T1000 (cell line): ENCODE measurements at regions not wholly inside any gene's neighbourhood (a gene's known extent, or its start where the extent isn't known, plus 50 kb on each side); places are given as distances from the start of the nearest gene placed in this dataset.
"Not testable (repeated sequence)": the region's sequence is repeated elsewhere in the genome, so short reads cannot be mapped to it uniquely, and the experiment has no call there.

Experiments used
- DNase-seq: peaks from one replicate; lab custom pipeline; 2025; ENCODE audit warnings: mixed read lengths; lab: John Stamatoyannopoulos, UW

DNA sequence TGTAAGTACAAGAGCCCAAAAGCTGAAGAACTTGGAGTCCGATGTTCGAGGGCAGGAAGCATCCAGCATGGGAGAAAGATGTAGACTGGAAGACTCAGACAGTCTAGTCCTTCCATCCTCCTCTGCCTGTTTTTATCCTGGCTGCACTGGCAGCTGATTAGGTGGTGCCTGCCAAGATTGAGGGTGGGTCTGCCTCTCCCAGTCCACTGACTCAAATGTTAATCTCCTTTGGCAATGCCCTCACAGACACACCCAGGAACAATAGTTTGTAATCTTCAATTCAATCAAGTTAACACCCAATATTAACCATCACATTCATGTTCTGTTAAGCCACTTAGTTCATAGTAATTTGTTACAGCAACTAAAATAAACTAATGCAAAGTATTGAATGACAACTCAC lies 904.4 kb upstream of the HS3ST1 start:
- DNase-seq = not testable (repeated sequence)

DNA sequence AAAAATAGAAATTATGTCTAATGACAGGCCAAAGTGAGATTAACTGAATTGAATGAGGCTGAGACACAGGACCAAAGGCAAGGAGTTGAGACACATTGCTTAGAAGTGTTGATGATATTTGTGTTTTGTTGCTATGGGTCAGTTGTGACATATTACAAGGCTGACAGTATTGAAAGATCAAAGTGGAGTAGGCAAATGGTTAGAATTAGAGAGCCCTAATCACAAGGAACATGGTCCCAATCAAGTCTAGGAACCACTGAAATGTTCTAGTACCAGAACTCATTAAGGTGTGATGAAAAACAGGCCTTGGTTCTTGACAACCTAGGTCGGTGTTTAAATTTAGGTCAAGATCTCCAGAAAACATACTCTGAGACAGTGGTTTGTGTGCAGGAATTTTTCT lies 896.3 kb upstream of the HS3ST1 start:
- no peak for DNase-seq

DNA sequence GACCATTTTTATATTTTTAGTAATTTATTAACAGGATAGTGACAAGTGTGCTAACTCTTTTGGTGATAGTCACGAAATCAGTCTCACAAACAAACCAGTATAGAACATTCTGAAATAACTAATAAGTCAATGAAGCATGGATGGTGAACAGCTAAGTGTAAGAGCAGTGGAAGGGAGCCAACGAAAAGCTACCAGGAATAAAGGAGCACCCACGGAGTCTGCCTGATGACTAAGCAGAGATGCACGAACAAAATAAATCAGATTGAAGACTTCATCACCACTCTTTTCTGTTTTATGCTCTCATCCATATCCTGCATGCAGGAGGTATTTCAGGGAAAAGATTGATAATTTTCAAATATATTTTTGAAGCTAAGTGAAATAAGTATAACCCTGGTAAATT lies 891.1 kb upstream of the HS3ST1 start:
- no peak for DNase-seq

DNA sequence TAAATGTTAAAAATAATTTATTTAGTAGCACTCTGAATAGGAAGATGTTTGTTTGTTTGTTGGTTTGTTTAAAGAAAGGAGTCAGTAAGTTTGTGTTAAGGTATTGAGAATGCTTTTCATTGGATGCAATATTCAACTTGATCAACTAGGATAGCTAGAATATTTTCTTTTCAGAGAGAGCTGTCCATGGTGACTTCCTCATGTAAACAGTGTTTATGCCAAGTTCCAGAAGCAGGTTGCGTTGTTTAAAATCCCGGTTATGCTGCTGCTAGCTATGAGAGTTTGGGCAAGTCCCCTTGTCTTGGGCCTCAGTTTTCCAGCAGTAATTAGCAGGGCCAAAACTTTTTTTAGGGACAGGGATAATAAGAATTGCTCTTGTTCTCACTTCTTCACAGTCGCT lies 876.2 kb upstream of the HS3ST1 start:
- no peak for DNase-seq

DNA sequence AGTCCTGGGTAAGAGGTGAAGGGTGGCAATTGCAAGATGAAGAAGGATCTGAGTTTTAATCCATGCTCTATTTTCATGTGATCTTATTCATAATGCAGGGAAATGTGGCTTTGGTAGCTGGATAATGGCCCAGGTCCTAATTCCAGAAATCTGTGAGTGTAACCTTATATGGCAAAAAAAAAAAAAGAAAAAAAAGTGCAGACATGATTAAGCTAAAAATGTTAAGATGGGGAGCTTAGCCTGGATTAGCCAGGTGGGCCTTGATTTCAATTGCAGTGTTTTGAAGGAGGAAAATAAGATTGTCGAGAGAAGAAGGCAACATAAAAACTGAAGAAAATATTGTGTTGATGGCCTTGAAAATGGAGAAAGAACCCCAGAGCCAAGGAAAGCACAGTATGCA lies 867.7 kb upstream of the HS3ST1 start:
- no peak for DNase-seq

DNA sequence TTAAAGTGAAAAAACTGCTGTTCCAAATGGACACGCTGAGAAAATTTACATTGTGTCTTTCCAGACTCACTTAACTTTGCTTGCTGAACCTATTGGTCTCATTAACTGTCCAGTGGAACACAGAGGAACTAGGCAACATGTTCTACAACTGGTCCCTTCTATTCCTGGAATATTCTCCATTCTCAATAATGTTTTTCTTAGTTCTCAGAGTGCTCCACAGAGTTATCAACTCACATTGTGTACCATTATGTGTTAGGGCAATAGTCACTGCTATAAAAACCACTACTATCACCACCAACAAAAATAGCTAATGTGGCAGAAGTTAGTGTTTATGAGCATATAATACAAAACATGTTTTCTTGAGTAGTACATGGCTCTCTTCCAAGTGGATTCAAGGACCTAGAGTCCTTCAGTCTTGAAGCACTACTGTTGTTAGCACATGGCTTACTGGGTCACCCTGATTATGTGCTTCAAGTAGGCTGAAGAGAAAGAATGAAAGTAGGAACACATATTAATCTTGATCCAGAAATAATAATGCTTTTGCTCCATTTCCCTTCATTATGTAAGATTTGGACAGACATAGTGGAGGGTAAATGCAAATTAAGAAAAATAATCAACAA lies 865.3 kb upstream of the HS3ST1 start:
- DNase-seq = no peak

DNA sequence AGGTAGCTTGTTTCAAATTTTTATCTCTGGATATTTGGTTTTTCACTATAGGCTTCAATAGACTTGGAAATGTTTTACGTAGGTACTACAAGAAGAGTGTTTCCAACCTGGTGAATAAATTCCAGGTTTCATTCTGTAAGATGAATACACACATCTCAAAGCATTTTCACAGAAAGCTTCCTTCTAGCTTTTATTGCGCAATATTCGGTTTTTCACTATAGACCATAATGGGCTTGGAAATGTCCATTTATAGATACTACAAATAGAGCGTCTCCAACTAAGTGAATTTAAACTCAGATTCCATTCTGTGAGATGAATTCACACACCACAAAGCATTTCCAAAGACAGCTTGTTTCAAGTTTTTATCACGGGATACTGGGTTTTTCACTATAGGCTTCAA lies 857.7 kb upstream of the HS3ST1 start:
- no peak for DNase-seq

DNA sequence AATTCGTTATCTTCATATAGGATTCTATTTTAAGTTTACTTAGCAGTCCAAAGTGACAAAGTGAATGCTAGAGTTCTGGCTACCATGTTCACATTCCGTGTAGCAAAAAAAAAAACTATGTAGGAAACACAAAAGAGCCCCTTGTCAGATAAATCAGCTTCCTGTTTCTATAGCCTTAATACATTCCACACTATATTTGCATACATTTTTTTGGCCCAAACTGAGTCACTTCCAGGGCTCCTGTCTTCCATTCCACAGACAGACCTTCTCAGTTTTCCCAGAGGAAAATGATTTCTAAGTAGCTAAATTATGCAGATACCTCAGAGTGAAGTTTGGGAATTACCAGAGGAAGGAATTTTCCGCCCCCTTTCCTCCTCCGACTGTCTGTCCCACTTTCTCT lies 841.9 kb upstream of the HS3ST1 start:
- no peak for DNase-seq

DNA sequence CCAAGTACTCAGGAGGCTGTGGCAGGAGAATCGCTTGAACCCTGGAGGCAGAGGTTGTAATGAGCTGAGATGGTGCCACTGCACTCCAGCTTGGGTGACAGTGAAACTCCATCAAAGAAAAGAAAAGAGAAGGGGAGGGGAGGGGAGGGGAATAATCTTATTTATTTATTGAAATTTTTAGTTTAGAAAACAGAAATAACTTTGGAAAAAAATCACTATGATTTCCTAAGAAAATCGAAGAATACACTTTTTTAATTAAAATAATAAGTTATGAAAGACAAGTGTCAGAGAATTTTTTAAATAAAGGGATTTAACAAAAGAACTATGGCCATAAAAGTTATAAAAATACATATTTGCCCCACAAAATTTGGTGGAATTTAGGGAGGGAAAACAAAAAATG lies 836.9 kb upstream of the HS3ST1 start:
- no peak for DNase-seq

DNA sequence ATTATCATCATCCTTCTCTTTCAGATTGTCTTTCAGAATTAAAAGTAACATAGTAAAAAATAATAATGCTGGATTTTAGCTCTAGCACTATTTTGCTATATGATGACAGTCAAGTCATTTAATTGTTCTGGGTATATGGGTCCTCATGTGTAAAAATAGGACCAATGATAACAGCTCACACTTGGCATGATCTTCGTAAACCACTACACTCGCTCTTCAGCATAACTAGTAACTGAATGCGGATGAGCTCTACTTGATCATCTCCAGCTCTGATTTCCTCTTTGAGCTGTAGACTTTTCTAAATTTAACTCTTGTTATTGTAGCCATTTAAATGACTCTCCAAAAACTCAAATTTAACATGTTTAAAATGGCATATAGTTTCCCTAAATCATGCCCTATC lies 831.8 kb upstream of the HS3ST1 start:
- DNase-seq = no peak

DNA sequence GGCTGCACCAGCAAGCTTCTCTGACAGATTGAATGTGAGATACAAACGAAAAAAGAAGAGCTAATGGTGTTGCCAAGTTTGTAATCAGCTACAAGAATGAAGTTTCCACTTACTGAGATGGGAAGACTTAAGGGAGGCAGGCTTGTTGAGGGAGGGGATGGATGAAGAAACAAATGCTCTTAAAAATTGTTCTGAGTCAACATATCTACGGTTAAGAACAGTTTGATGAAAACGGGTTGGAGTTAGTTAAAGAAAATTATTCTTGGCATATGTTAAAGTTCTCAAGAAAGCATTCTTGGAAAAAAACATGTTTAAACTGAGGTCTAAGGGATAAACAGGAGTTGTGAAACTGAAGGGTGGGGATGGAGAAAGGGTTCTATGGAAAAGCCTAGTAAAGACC lies 816.3 kb upstream of the HS3ST1 start:
- DNase-seq = no peak

DNA sequence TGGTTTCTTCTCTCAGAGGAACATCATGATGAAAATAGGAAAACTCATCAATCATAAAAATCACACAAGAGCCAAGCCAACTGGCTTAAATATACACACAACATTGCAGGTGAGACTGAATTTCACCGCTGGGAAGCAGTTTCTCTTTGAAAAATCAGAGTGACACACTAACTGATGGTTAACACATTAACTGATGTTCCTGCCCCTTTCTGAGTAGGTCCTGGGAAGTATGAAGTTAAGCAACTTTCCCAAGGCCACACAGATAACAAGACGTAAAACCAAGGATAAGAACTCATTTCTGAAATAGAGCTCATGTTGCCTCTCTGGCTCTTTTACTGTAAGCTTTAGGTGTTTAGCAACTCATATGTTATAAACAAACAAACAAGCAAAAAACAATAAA lies 813.7 kb upstream of the HS3ST1 start:
- no peak for DNase-seq

DNA sequence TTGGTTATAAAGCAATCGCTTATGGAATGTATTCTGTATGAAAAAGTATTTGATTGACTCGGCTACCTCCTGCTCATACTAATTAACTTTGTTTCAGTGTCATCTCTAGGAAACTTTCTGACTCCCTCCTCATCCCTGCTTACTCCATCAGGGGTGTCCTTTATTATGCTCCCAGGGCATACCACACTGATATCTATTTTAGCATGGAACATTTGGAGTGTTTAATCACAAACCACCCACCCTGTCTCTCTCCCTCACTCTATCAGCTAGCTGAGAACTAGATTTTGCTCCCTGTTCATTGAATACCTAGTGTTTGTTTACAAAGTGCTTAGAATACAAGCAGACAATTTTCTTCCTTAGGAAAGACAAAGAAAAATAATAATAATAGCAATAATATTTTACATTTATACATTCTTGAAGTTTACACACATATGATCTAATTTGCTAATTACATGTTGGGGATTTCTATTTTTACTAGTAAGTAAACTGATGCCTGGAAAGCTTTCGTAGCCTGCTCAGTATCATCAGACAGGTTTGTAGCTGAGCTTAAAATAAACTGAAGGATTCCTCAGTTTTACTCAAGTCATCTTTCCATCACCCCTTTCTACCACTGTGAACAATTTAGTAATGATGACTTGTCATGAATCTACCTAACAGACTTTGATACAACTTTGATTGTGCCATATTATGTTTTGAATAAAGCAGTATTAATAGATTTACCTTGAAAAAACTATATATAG lies 811.4 kb upstream of the HS3ST1 start:
- DNase-seq = no peak

DNA sequence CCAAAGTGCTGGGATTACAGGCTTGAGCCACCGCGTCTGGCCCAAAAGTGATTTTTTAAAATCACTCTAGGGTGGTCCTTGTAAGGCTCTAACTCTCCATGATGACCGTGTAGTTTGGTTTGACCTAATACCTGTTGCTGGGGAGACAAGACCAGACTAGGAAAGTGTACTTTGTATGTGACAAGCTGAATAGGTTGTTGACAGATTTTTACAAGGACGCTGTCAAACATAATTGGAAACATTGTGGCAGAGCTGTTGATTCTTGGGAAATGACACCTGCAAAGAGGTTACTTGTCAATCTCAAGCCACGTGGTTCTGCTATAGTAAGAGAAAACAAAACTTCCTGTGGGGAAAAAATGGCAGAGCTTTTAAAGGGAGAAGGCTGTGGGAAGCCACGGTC lies 802.4 kb upstream of the HS3ST1 start:
- no peak for DNase-seq

DNA sequence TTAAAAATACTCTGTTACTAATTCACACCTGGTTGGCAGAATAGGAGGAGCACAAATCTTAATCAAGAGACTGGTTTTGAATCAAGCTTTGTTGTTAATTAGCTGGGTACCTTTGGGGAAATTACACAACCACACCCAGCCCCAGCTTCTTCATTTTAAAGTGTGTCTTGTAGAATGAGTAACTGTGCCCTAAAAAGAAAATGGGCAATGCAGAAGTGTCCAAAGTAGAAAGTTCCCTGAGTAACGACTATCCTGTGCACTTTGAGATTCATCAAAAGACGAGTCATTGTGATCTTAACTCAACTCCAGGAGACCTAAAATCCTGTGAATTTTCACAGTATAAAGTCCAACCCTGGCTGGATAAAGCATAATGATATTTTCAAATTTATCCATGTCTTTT lies 792.3 kb upstream of the HS3ST1 start:
- DNase-seq = no peak

DNA sequence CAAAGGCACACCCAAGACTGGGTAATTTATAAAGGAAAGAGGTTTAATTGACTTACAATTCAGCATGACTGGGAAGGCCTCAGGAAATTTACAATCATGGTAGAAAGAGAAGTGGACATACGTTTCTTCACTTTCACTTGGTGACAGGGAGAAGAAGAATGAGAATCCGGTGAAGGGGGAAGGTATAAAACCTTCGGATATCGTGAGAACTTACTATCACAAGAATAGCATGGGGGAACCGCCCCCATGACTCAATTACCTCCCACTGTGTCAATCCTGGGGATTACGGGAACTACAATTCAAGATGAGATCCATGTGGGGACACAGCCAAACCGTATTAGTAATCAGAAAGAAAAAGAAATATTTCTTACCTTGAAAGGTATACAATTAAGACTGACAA lies 782.9 kb upstream of the HS3ST1 start:
- DNase-seq = no peak

DNA sequence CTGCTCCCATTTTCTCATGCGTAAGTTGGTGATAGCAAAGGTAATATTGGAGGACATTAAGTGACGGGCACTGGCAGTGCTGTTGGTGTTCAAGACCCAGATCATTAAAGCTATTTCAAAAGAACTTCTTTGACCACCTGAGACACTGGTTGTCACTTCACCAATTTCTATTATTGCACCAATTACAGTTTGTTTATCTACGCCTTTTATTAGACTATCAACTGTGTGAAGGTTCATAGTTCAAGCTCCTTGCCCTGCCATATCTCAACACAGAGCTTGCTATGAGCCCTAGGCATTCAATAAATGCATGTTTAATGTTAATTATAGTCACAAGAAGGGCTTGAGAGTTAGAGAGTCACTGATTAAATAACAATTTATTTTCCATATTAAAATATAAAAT lies 778.7 kb upstream of the HS3ST1 start:
- DNase-seq = no peak

DNA sequence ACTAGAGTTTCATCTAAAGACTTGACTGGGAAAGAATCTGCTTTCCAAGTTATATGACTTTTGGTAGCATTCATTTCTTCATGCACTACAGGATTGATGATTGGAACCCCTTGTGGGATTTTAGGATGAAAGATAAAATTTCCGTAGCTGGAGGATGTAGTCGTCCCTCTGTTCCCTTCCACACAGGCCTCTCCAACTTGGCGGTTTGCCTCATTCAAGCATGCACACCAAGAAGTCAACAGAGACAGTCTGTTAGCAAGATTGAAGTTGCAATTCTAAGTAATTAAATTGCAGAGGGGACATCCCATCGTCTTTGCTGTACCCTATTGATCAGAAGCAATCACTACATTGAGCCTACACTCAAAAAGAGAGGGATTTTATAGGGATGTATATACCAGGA lies 777.4 kb upstream of the HS3ST1 start:
- no peak for DNase-seq

DNA sequence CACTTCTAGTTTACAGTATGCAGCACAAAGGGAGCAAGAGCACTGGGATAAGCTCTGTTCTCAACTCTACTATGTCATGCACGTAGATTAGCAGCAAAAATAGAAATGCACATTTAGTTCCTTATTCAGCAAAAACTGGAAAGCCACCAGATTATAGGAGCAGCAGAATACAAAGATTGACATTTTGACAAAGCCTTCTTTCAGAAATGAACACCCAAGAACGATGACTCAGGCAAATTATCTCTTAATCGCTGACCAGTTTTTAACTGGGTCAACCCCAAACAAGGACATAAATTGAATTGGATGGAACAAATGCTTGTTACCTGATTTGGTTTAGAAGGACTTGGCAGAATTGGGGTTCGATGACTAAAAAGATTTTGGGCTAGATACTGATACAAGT lies 775.3 kb upstream of the HS3ST1 start:
- DNase-seq = no peak

DNA sequence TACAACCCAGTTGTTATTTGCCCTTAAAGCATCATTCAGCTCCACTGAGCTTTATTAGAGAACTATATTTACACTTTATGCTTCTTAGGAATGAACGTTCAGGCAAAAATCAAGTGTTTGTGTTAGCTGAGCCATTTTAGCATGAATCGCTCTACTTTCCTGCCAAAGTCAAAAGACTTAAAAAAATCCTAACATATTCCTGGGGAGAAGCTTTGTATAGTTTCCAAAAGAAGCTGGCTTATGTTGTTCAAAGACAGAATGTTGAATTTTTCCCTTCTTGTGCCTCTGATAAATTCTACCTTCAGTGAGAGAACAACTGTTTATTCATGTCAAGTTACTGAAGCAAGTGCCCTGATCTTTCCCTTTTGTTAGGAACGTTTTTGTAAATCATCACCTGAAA lies 771.5 kb upstream of the HS3ST1 start:
- DNase-seq = no peak

DNA sequence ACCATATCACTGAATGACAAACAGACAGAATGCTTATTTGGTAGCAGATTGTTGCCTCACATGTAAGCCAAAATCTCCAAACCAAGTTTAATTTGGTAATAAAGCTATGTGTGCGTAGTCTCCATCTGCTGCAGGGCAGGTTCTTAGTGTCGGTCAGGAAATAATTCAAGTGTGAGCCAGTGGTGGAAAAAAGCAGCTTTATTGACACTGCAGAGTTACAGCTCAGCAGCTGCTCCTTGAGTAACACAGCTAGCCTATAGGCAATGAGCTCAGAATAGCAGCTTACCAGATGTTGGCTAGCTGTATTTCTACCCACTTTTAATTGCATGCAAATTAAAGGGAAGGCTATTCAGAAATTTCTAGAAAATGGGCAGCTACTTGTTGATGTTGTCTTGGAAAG lies 757.8 kb upstream of the HS3ST1 start:
- no peak for DNase-seq

DNA sequence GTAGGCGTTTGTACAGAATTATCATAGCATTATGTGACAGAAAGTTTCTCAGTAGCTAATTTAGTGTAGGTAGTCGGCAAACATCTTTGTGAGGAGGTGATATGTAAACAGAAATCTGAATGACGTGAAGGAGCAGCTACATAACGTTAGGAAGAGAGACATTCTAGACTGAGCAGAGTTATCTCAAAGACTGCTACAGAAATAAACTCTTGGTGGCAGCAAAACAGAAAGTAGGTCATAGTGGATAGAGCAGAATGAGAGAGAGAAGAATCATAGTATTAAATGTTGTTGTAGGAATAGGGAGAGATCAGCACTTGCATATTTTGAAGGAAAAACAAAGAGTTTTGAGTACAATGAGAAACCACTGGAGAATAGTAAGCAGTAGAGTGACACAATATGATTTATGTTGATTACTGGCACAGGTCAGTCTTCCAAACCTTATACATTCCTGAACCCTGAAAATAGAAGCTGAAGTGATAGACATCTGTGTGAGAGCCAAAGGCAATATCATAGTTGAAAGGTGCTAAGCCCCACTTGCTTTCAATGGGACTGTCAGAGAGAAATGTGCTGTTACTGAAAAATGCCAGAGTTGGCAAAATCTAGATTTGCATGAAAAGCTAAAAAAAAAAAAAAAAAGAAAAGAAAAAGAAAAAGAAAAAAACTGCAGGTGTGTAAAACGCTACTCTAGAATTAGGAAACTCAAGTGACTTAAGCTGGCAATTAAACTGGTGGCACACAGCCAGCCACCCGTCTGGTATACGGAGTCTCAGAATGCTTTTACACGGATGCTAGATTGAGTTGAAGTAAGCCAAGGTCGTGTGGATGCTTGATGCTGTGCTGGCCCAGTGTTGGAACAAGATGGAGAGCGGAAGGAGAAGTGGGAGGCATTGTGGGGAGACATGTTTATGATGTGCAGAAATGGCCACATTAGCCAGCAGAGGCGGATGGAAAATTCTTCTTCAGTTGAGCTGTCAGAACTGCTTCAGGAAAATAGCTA lies 750.2 kb upstream of the HS3ST1 start:
- no peak for DNase-seq

DNA sequence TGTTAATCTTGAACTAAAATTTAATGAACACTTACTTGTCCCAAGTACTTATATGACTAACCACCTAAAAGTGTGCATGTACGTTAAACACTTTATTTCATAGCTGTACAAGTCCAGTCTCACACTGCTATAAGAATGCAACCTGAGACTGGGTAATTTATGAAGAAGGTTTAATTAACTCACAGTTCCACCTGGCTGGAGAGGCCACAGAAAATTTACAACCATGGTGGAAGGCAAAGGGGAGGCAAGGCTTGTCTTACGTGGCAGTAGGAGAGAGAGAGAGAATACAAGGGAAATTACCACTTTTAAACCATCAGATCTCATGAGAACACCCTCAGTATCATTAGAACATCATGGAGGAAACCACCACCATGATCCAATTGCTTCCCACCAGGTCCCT lies 748.7 kb upstream of the HS3ST1 start:
- DNase-seq = no peak
